Nephron (organoid): ENCODE measurements at regions not wholly inside any gene's neighbourhood (a gene's known extent, or its start where the extent isn't known, plus 50 kb on each side); places are given as distances from the start of the nearest gene placed in this dataset.

Experiments
- H3K27ac Mint-ChIP-seq, 3 experiments: 2 replicates each; pipeline ENCODE4 v1.8.0; 2020; ENCODE audit warnings: mixed read lengths in 3 of 3, mild to moderate bottlenecking in 2 of 3, moderate library complexity in 1 of 3
- H3K27me3 Mint-ChIP-seq: 2 replicates; pipeline ENCODE4 v1.8.0; 2021; ENCODE audit warnings: low read depth, mild to moderate bottlenecking, moderate library complexity, mixed read lengths
- H3K36me3 Mint-ChIP-seq: 2 replicates; pipeline ENCODE4 v1.8.0; 2020; ENCODE audit warnings: low read depth, mixed read lengths
- H3K4me1 Mint-ChIP-seq: 2 replicates; pipeline ENCODE4 v1.8.0; 2020; ENCODE audit warnings: mixed read lengths
- H3K4me3 Mint-ChIP-seq, 3 experiments: 2 replicates each; pipeline ENCODE4 v1.8.0; 2020; ENCODE audit warnings: mild to moderate bottlenecking in 3 of 3, mixed read lengths in 3 of 3, moderate library complexity in 2 of 3
- H3K9me3 Mint-ChIP-seq: 2 replicates; pipeline ENCODE4 v1.8.0; 2020; ENCODE audit warnings: mixed read lengths
- TF ChIP-seq, protein P1 (sequence below), 3 experiments: fragments of 200-600 bp; sonication (generic); IDR thresholded peaks; one replicate each; pipeline ENCODE4 v1.5.0; 2021; ENCODE audit warnings: antibody characterized with exemption in 3 of 3; ENCODE audit not compliant: unreplicated experiment in 3 of 3

GRCh38 chr6:170128811-170129681, 161.8 kb downstream of the DLL1 start:
- Mint-ChIP-seq H3K36me3 (no peaks in the 10 kb centered on the region), H3K27me3 (peaks cover 19% of the 10 kb centered on the region), H3K4me1 (peaks cover 23% of the 10 kb centered on the region), H3K4me3 (no peak overlapping the region), H3K27ac (no peak overlapping the region), H3K9me3 (peaks cover under 1% of the 10 kb centered on the region)
- TF ChIP-seq, protein P1, sequence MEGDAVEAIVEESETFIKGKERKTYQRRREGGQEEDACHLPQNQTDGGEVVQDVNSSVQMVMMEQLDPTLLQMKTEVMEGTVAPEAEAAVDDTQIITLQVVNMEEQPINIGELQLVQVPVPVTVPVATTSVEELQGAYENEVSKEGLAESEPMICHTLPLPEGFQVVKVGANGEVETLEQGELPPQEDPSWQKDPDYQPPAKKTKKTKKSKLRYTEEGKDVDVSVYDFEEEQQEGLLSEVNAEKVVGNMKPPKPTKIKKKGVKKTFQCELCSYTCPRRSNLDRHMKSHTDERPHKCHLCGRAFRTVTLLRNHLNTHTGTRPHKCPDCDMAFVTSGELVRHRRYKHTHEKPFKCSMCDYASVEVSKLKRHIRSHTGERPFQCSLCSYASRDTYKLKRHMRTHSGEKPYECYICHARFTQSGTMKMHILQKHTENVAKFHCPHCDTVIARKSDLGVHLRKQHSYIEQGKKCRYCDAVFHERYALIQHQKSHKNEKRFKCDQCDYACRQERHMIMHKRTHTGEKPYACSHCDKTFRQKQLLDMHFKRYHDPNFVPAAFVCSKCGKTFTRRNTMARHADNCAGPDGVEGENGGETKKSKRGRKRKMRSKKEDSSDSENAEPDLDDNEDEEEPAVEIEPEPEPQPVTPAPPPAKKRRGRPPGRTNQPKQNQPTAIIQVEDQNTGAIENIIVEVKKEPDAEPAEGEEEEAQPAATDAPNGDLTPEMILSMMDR (IDR thresholded peaks at IDR 0.05; ENCODE audit: unreplicated experiment in 3 of 3) = no peak

DNA sequence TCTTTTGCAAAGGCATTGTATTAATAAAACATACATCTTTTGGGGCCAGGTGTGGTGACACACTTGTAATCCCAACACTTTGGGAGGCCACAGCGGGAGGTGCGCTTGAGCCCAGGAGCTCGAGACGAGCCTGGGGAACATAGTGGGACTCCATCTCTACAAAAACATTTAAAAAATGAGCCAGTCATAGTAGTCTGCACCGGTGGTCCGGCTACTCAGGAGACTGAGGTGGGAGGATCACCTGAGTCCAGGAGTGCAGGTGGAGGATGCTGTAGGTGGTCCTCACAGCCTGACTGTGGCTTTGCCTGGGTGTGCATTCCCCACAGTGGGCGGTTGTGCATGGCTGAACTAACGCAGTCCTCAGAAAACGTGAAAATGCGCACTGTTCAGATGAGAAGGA, 162.5 kb downstream of the DLL1 start:
- TF ChIP-seq, protein P1 (IDR thresholded peaks at IDR 0.05; ENCODE audit: unreplicated experiment in 3 of 3) = no peak
- H3K27me3 Mint-ChIP-seq = peaks cover 14% of the 10 kb centered on the region

GRCh38 chr6:170127151-170127550, 163.7 kb downstream of the DLL1 start:
- H3K36me3 Mint-ChIP-seq = no peaks in the 10 kb centered on the region
- TF ChIP-seq, protein P1 (IDR thresholded peaks at IDR 0.05; ENCODE audit: unreplicated experiment in 3 of 3) = no peak
- peaks cover 7% of the 10 kb centered on the region for H3K9me3 Mint-ChIP-seq
- H3K4me1 Mint-ChIP-seq = peaks cover 16% of the 10 kb centered on the region
- no peak overlapping the region for H3K27ac Mint-ChIP-seq
- peaks cover 13% of the 10 kb centered on the region for H3K27me3 Mint-ChIP-seq
- no peak overlapping the region for H3K4me3 Mint-ChIP-seq

More for the DNA sequence above, 162.5 kb downstream of the DLL1 start:
- H3K4me3 Mint-ChIP-seq = no peak overlapping the region
- no peaks in the 10 kb centered on the region for H3K36me3 Mint-ChIP-seq
- H3K4me1 Mint-ChIP-seq = peaks cover 16% of the 10 kb centered on the region
- no peak overlapping the region for H3K27ac Mint-ChIP-seq
- H3K9me3 Mint-ChIP-seq = peaks cover 2% of the 10 kb centered on the region

- Mint-ChIP-seq H3K4me3 (no peak overlapping the region), H3K36me3 (peaks cover 3% of the 10 kb centered on the region)
- TF ChIP-seq, protein P1 (IDR thresholded peaks at IDR 0.05; ENCODE audit: unreplicated experiment in 3 of 3) = no peak
Measured at GRCh38 chr6:170125456-170126300, 165.2 kb downstream of the DLL1 start.

GRCh38 chr6:170124836-170125235, 166.0 kb downstream of the DLL1 start:
- H3K27ac Mint-ChIP-seq = no peak overlapping the region
- H3K9me3 Mint-ChIP-seq = peaks cover 23% of the 10 kb centered on the region
- no peak overlapping the region for H3K4me3 Mint-ChIP-seq
- H3K27me3 Mint-ChIP-seq = peaks cover 3% of the 10 kb centered on the region
- H3K36me3 Mint-ChIP-seq = peaks cover 3% of the 10 kb centered on the region
- H3K4me1 Mint-ChIP-seq = peaks cover 4% of the 10 kb centered on the region
- TF ChIP-seq, protein P1 (IDR thresholded peaks at IDR 0.05; ENCODE audit: unreplicated experiment in 3 of 3) = no peak

More at GRCh38 chr6:170125456-170126300, 165.2 kb downstream of the DLL1 start:
- peaks cover 10% of the 10 kb centered on the region for H3K4me1 Mint-ChIP-seq
- no peak overlapping the region for H3K27ac Mint-ChIP-seq
- peaks cover 17% of the 10 kb centered on the region for H3K9me3 Mint-ChIP-seq
- H3K27me3 Mint-ChIP-seq = peaks cover 7% of the 10 kb centered on the region
